Central memory CD4-positive, alpha-beta T cell (primary cell): ENCODE measurements at regions not wholly inside any gene's neighbourhood (a gene's known extent, or its start where the extent isn't known, plus 50 kb on each side); places are given as distances from the start of the nearest gene placed in this dataset.
"Not testable (repeated sequence)": the region's sequence is repeated elsewhere in the genome, so short reads cannot be mapped to it uniquely, and the experiment has no call there.

Experiments
- DNase-seq: peaks from one replicate; pipeline ENCODE4 v3.0.0; 2022

DNA sequence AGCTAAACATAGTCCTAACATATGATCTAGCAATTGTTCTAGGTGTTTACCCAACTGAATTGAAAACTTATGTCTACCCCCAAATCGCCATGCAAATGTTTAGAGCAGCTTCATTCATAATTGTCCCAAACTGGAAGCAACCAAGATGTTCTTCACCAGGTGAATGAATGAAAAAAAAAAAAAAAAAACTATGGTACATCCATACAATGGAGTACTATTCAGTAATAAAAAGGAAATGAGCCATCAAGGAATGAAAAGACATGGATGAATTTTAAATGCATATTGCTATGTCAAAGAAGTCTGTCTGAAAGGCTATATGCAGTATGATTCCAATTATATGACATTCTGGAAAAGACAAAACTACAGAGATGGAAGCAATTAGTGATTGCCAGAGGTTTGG lies 98.6 kb upstream of the ITPRID2 start:
- DNase-seq = no peak

DNA sequence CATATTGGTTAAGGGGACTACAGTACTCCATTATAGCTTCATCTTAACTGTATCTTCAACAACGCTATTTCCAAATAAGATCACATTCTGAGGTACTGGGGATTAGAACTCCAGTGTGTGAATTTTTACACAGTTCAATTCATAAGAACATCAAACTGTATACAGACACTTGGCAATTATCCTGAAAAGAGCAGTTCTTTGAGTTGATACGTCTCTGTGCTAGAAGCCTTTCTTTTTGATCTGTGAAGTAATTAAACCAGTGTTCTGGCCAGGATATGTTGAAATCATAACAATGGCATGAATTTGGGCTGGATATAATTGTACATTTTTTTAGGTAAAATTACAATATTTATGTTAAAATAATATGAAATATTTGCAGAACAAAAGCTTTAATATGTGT lies 93.5 kb upstream of the ITPRID2 start:
- no peak for DNase-seq

DNA sequence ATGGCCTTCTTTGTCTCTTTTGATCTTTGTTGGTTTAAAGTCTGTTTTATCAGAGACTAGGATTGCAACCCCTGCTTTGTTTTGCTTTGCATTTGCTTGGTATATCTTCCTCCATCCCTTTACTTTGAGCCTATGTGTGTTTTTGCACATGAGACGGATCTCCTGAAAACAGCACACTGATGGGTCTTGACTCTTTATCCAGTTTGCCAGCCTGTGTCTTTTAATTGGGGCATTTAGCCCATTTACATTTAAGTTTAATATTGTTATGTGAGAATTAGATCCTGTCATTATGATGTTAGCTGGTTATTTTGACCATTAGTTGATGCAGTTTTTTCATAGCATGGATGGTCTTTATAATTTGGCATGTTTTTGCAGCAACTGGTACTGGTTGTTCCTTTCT lies 89.2 kb upstream of the ITPRID2 start:
- not testable (repeated sequence) for DNase-seq

DNA sequence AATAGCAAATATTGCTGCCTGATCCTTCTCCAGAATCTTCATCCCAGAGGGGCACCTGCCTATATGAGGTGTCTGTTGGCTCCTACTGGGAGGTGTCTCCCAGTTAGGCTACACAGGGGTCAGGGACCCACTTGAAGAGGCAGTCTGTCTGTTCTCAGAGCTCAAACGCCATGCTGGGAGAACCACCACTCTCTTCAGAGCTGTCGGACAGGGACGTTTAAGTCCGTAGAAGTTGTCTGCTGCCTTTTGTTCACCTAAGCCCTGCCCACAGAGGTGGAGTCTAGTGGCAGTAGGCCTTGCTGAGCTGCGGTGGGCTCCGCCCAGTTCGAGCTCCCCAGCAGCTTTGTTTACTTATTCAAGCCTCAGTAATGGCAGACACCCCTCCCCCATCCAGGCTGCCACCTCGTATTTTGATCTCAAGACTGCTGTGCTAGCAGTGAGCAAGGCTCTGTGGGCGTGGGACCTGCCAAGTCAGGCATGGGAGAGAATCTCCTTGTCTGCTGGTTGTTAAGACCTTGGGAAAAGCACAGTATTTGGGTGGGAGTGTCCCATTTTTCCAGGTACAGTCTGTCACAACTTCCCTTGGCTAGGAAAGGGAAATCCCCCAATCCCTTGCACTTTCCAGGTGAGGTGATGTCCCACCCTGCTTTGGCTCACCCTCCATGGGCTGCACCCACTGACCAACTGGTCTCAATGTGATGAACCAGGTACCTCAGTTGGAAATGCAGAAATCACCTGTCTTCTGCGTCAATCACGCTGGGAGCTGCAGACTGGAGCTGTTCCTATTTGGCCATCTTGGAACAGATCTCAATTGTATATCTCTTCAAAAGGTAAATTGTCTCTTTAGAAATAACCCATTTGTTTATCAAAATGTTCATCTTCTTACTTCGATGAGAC lies 87.4 kb upstream of the ITPRID2 start:
- not testable (repeated sequence) for DNase-seq

DNA sequence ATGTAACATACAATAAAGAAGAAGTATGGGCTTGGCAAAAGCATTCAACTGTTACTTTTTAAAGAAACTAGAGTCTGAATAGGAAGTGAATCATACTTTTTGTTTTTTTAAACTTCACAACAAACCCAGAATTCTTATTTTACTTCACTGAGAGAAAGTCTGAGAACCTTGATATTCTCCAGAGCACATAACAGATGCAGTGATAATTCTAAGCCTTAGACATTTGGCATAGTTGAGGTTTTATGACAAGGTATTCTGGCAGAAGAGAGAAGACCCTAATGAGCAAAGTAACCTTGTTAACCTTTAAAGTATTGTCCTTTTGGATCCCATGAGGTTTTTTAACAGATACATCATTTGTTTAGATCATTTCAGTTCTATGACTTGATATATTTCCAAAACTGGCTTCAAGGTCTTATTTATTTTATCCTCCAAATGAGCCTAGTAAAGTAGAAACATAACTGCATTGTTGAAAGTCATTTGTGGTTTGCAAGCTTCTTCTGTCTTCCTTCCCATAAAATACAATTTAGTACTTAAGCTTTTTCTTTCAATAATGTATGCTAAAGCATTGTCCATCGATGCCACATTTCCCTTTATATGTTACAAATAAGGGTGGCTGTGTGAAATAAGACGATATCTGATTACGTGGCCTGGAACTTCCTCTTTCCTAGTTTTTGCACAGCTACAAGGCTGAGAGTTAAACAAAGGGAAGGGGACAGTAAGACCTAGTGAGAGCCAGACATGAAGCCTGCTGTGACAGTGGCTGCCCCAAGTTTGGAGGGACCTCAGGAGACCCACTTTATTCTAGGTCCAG lies 86.1 kb upstream of the ITPRID2 start:
- DNase-seq = no peak

DNA sequence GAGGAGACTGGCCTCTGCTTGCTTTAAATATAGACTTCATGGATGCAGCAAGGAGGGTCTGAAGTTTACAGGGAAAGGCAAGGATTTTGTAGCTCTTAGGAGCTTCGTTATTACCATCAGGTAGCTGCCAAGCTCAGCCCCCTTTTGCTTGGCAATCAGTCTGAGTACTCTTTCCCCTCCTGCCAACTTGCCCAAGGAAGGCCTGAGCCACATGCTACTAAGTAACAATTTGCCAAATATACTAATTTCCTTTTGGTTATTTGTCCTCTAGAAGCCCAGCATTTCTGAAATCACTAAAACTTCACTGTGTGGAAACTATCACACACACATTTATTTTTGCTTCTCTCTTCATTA lies 85.5 kb upstream of the ITPRID2 start:
- DNase-seq = no peak

DNA sequence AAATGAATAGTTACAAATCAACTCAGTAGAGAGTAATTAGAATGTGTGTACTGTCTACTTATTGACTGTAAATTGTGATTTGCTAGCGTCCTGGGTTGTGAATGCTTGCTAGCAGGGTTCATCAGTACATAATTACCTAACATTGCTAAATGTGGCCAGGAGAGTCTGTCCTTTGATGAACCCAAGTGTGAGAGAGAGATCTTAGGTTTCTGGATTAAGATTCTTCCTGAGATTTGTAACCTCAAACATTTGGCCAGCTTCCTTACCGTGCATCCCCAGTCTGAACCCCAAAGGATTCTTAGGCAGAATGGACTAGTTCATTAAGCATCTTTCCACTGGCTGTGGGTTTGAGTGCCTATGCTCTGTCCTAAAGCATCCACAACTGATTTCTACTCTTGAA lies 84.0 kb upstream of the ITPRID2 start:
- DNase-seq = no peak

DNA sequence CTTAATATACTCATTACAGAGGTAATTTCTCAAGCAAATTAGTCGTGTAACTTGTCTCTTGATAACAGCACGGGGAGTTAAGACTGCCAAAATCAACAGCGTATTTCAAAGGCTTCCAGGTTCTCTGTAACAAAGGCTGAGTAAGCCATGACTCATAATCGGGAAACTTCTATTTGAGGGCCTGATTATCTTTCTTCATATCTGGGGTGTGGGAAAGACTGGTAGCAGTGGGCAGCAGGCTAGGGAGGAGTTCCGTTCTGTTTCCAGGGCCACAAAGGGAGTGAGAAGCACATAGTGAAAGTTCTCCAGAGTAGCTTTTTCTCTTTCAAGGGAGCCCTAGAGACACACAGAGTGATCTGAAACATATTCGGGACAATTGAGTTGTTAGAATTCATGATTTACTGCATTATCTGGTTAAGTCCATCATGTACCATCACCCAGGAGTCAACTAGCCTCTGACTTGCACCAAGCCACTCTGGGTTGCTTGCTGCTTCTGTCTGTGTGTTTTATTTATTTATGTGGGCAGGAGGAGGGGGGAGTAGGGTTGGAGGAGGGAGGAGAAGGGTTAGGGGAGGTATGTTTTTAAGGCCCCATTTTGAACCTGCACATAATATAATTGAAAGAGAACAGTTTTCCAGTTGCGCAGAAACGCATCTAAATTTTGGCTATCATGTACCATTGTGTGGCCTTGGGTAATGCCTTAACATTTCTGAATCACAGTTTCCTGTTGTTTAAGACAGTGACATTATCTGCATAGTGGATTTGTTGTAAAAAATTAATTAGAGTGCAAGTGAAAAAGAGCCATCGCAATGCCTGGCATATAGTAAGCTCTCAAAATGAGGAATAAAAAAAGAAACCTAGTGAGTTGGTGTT lies 80.5 kb upstream of the ITPRID2 start:
- no peak for DNase-seq

DNA sequence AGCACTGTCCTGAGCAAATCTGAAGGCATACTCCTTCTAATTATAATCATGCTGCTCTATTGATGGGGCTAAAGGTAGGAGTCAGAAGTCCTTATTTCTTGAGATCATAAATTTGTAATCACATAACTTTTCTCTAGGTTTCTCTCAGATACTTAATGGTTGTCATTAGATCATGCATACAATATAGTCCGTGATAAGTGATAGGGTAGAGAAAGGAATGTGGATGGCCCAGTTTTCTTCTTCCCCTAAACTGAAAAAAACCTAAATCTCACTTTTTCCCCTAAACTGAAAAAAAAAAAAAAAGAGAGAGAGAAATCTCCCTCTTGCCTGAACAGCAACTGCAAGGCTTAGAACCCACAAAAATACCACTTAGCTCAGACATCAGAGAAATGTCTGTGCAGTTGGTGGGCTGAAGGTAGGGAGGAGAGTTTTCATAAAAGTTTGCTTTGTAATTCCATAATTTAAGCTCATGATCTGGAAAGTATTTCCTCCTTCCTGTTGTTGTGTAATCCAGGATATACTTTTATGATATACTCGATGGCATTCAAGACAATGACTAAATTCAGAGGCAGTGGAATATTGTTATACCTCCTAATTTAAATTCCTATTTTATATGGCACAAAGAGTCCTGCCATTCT lies 79.3 kb upstream of the ITPRID2 start:
- no peak for DNase-seq

DNA sequence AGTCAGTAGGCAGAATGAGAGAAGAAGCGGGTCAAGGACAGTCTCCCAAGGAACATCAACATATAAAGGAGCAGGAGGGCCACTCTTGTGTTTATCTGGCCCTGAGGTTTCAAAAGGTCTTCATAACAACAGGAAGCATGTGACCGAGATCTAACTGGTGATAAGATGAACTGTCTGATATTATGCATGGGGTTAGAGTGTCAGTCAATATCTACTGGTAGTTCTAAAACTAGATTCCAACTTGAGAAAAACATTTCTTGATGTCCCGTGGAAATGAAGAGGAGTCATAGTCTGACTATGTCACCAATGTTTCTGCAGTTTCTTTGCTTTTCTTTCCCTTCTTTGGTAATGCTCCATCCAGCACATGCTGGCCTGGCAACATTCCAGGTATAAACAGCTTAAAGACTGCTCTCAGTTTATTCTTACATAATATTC lies 77.5 kb upstream of the ITPRID2 start:
- DNase-seq = no peak

DNA sequence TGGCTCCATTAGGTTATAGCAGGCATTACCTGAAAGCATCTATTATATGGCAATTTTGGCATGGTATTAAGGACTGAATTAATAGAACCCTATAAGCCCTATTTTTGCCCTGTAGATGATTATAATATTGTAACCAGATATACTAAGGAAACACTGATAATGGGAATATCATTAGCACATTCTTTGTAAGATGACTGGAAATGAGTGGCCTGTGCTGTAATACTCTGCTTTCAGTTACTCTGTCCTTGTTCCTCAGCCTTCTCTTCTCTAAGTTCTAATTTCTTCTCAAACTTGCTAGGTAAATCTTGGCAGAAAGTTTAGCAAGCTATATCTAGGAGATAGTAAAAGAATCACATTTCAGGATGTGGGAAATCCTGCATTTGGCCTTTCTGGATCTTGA lies 74.0 kb upstream of the ITPRID2 start:
- DNase-seq = no peak

DNA sequence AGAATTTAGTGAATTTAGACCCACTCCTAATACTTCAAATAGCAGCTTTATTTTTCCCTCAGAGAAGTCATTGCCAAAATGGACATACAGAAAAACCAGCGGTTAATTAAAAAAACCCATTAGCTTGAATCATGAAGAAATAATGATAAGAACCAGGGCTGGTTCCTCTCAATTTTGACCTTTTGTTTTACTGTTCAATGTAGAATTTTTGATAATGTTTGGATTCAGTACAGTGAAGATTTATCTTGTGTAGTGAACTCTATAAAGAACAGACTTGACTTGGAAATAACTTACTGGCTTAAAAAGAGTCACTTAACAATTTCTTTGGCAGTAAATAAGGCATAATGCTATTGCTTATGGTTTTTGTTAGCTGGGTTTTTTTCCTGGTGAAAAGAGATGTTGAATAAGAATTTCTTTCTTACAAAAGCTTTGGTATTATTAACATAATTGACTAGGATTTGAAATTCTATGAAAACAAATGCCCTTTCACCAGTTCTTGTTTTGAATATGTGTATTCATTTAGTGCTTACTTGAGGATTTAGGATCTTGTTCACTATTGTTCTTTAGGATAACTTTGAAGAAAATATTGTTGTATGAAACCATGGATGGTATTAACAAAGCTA lies 73.4 kb upstream of the ITPRID2 start:
- no peak for DNase-seq

DNA sequence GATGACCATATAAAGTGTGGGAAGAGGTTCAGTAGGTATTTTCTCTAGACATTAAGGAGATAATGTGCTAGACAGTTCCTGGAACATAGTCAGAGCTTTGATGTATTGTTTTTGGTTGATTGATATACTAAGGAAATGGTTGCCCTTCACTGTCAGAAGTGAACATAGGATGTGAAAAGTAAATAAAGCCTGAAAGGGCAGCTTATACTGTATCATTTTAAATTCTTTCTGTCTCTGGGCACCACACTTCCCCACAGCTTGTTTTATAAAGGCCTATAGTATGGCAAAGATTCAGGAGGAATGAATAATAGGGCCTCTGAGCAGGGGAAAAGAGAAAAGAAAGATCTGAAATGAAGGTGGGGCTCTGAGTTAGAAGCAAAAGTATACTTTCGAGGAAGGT lies 72.7 kb upstream of the ITPRID2 start:
- no peak for DNase-seq

DNA sequence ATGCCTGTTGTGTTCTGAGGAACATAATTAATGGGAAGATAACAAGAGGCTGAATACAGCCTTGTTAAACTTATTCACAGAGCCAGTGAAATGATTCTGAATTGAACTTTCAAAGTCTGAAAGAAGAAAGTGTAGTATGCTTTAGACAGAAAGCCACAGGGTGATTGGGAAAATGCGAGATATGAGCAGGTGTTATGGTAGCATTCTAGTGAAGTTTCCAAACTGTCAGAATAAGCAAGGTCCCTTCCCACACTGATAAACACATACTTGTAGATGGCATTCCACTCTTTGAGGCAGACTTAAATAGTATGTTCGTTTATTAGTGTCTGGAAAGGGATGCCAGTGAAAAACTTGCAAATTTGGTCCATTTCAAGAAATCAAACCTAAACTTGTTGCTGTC lies 70.5 kb upstream of the ITPRID2 start:
- no peak for DNase-seq

DNA sequence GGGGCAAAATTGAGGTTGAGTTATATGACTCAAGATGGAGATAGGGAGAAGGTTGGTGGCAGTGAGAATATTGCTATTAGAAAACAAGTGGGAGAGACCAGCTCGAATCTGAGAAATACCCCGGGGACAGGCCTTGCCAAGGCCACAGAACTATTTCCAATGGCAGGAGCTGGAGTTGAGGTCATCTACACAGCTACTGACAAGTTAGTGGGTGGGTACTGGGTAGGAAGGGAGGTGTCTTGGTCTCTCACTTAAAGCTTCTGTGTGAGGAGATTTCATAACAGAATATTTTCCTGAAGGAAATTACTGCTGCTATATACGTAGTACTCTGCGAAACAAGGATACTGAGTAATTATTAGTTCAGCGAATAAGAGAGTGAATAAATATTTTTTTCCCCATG lies 69.4 kb upstream of the ITPRID2 start:
- DNase-seq = no peak

DNA sequence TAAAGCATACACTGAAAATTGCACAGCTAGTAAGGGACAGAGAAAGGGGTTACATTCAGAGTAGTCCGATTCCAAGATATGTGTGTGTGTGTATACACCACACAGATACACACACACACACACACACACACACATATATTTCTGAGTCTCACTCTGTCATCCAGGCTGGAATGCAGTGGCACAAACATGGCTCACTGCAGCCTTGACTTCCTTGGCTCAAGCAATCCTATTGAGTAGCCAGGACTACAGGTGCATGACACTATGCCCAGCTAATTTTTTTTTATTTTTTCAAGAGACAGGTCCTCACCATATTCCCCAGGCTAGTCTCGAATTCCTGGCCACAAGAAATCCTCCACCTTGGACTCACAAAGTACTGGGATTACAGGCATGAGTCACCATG lies 68.1 kb upstream of the ITPRID2 start:
- no peak for DNase-seq

DNA sequence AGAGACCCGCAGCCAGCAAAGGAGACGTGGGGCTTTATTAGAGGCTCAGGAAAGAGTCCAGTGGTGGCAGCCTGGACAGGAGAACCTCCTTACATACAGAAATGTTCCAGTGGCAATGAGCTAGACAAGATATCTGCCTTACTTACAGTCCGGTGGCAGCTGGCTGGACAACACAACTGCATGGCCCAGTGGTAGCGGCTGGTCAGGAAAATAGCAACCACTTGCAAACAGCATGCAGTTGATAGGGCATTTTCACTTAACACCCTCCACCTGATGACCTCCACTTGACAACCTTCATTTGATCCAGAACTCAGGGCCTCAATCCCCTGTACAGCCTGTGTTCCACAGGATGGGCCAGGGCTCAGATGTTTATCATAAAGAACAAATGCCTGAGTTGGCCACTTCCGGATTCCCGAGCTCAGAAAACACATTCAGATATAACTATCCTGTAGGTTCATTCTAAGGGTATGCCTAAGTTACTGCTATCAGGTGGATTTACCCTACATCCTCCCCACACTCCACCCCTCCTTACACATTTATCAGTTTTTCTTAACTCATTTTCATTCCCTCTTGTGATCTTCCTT lies 63.3 kb upstream of the ITPRID2 start:
- DNase-seq = no peak

DNA sequence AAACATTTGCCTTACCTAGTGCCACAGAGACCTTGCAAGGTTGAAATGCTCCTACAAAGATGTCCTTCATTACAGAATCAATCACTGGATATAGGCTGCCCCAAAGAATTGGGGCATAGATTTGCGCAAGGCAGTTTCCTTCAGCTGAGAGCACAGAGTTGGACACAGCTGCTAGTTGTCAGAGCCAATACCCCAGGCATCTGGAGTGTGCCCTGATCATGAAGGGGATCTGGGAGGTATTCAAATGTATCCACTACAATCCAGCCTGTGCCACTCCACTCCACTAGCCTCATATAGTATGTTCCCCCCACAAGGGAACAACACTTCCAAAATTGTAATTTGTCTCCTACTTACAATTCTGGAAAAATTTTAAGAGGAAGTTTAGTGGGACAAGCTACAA lies 62.3 kb upstream of the ITPRID2 start:
- no peak for DNase-seq

DNA sequence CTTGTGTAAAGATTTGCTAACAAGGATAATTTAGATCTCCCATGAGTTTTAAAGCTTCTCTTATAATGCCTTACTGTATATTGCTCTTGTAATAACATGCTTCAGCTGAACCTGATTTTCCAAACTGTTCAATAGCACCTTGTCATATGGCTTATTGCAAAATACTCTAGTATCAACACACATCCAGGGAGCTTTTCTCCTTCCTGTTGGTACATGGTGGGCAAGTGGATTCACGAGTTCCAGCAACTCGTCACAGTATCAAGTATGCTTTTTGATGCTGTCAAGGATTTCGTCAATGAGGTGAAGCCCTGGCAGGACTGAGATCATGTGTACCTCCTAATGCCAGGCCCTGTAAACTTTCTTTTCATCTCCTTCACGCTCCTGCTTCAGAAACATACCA lies 59.5 kb upstream of the ITPRID2 start:
- no peak for DNase-seq

DNA sequence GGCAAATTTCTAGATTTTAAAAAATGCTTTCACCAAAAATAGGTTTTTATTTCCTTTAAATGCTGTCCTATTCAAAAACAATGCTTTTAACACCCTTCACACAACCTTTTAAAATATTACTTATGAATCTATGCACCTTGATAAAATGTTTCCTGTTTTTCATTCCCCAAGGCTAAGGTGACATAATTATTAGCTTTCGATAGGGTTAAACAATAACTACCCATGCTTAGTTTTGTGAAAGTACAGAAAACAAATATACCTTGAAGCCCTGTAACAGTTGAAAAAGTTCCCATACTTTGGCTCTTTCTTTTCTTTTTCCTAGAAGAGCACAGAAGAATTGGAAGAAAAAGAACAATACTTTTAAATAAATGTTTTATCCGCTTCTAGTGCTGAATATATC lies 54.9 kb upstream of the ITPRID2 start:
- no peak for DNase-seq

DNA sequence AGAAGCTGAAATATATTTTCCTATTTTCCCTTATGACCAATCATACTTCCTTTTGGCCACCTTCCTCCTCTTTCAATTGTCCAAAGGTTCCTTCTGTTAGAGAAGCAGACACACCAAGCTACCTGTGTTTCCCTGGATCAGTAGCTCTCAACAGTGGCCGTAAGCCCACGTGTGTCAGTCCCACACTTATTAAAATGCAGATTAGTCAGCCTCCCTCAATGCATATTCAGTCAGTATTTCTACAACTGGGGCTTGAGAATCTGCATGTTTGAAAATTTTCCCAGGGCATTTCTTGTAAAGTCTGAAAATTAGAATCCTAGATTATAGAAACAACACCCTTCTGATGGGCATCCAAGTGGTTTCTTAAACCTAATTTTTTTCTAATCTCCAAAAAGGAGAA lies 54.0 kb upstream of the ITPRID2 start:
- no peak for DNase-seq

DNA sequence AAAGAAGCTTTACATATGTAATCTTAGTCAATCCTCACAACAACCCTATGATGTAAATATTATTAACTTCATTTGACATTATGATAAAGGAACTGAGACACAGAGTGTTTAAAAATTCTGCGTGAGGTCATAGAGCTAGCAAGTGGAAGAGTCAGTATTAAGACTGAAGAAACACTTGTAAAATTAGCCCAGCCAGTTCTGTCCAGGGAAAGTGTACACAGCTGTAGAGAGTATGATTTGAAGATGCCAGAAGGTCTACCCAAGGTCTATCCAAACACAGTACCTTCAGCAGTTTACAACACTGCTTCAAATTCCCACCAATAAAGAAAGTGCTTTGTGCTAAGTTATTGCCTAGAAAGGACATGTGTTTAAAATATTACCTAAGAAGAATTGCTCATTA lies 51.7 kb upstream of the ITPRID2 start:
- DNase-seq = no peak
